Activated CD4-positive, alpha-beta T cell treated with anti-CD3 and anti-CD28 coated beads, Interleukin-2, amount 10 ng/mL, durations not matched to agents 7 days and 5 days (primary cell): ENCODE measurements at regions not wholly inside any gene's neighbourhood (a gene's known extent, or its start where the extent isn't known, plus 50 kb on each side); places are given as distances from the start of the nearest gene placed in this dataset.
"Not testable (repeated sequence)": the region's sequence is repeated elsewhere in the genome, so short reads cannot be mapped to it uniquely, and the experiment has no call there.

Source experiments
- CTCF ChIA-PET: fragments of 350-600 bp; sonication (Branson Sonifier 250); formaldehyde crosslinking; loops from one replicate; lab custom pipeline; 2021; ENCODE audit warnings: antibody characterized with exemption; lab: Charles Lee
- POLR2A ChIA-PET: fragments of 350-600 bp; sonication (Branson Sonifier 250); formaldehyde crosslinking; loops from one replicate; lab custom pipeline; 2021; ENCODE audit warnings: antibody characterized with exemption; lab: Charles Lee
- DNase-seq: peaks from one replicate; pipeline ENCODE4 v3.0.0-alpha.2; 2020
- H3K27ac Mint-ChIP-seq: one replicate; pipeline ENCODE4 v1.8.0; 2021; ENCODE audit warnings: mild to moderate bottlenecking, moderate library complexity, mixed read lengths
- H3K27me3 Mint-ChIP-seq: one replicate; pipeline ENCODE4 v1.8.0; 2021; ENCODE audit warnings: mixed read lengths
- H3K36me3 Mint-ChIP-seq: one replicate; pipeline ENCODE4 v1.8.0; 2021; ENCODE audit warnings: low read depth, mixed read lengths
- H3K4me1 Mint-ChIP-seq: one replicate; pipeline ENCODE4 v1.8.0; 2021; ENCODE audit warnings: mixed read lengths
- H3K4me3 Mint-ChIP-seq: one replicate; pipeline ENCODE4 v1.8.0; 2021; ENCODE audit warnings: mild to moderate bottlenecking, moderate library complexity, mixed read lengths
- H3K9me3 Mint-ChIP-seq: one replicate; pipeline ENCODE4 v1.8.0; 2021; ENCODE audit warnings: mixed read lengths

DNA sequence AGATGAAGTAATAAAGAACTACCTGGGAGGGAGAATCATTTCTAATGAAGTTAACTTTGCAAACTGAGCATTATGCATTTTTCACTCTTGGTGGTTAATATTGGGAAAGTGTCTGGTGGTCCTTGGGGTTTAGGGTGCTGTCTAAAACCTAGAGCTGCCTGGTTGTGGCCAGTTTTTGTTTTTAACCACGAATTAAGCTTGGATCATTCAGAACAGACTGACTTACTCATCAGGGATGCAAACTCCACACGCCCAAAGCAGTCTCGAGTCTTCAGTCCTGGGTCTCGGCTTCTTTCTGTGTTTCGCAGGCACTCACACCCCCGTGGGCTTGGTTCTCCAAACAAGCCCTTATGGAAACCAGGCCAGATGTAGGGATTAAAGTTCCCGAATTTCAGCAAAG is 113.8 kb upstream of the PLGLB2 start:
- H3K36me3 Mint-ChIP-seq, H3K9me3 Mint-ChIP-seq, CTCF ChIA-PET, H3K4me1 Mint-ChIP-seq, H3K4me3 Mint-ChIP-seq, DNase-seq, POLR2A ChIA-PET, H3K27ac Mint-ChIP-seq, H3K27me3 Mint-ChIP-seq: not testable (repeated sequence)

DNA sequence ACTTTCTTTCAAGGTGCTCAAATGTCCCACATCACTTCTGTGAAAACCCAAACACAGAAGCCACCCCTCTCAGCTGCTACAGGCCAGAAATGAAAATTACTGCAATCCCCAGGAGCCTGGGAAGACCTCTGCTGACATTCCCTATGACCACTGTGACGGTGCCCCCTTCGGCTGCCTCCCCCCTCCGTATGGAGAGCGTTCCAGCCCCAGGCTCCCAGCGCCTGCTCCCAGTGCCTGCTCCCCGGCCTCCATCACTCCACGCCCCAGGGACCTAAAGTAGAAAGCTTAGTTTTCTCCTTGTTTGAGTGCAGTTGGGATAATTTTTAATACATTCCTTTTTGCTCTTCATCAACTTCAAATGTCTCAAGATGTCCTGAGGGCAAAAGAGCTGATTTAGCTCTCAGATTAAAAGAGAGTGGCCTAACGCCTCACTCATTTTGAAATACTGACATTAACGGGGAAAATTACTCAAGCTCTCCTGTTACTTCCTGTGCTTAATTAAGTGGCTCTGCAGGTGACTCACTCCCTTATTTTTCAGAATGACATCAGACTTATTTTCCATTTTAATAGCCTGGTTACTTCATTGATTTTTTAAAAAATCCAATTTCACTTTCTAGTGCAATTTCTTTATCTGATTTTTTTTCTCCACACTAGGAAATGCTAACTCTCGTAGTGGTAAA is 112.8 kb upstream of the PLGLB2 start:
- H3K4me3 Mint-ChIP-seq, DNase-seq, H3K36me3 Mint-ChIP-seq, CTCF ChIA-PET, H3K4me1 Mint-ChIP-seq, H3K27ac Mint-ChIP-seq, H3K9me3 Mint-ChIP-seq, POLR2A ChIA-PET, H3K27me3 Mint-ChIP-seq: not testable (repeated sequence)

DNA sequence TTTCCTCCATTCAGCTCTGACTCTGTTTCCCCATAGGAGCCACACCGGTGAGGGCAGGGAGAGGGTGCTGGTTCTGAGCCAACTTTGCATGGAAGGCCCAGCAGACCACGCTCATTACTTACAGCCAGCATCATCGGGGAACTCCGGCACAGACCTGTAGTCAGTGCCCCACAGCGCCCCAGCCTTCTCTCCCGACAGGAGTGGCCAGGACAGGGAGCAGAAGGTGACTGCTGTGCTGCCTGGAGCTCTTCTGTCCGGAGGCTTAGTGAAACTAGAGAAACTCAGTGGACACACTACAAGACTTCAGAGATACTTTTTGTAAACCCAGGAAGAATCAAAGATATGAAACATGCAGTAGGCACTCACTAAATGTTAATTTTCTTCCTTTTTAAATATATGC is 111.6 kb upstream of the PLGLB2 start:
- H3K27me3 Mint-ChIP-seq, H3K4me1 Mint-ChIP-seq, H3K4me3 Mint-ChIP-seq, DNase-seq, H3K9me3 Mint-ChIP-seq, POLR2A ChIA-PET, H3K27ac Mint-ChIP-seq, H3K36me3 Mint-ChIP-seq, CTCF ChIA-PET: not testable (repeated sequence)

DNA sequence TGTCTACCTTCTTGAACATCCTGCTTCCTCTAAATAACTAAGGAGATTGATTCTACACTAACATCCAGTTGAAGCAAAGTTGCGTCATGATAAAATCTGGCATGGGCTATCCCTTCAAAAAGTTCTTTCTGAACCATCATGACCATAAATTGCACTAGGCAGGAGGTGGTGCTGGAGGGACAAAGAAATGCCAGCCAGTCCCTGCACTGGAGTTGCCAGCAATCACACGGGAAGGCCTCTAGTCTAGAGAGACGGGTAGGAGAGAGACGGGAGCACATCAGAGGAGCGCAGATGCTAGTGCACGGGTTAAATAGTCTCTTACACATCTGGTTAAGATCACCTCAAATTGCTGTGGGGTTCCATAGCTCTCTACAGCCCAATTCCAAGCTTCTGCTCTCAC is 111.2 kb upstream of the PLGLB2 start:
- DNase-seq, H3K27ac Mint-ChIP-seq, POLR2A ChIA-PET, H3K4me1 Mint-ChIP-seq, CTCF ChIA-PET, H3K4me3 Mint-ChIP-seq, H3K27me3 Mint-ChIP-seq, H3K36me3 Mint-ChIP-seq, H3K9me3 Mint-ChIP-seq: not testable (repeated sequence)

DNA sequence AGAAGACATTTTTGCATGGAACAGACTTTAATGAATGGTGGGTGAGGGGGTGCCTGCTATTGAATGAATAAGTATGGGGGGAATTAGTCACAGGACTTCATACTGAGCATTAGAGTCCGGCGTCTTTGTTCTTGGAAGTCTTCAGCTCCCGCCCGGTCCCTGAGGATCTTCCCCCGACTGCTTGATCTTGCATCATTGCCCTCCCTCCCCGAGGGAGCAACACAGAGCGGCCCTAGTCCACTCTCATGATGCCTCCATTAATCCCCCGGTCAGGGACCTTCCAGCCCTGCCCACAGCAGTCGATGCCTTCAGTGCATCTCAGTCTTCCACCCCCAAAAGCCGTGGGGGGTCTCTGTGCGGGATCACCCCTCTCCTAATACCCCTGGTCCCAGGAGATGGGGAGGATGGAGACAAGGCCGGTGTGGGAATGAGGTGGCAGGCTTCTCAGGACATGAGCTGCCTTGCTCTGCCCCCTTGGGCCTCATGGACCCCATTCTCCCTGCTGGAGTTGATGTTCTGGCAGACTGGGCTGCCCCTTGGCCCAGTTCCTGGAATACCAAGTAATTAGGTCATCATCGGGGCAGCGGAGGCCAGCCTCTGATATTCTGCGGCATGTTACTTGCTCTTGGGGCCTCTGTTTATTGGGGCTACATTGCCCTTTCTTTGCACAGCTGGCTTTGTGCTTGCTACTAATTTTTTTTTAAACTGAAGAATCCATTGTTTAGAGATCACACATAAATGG is 110.5 kb upstream of the PLGLB2 start:
- CTCF ChIA-PET, H3K4me3 Mint-ChIP-seq, H3K9me3 Mint-ChIP-seq, H3K27ac Mint-ChIP-seq, H3K36me3 Mint-ChIP-seq, POLR2A ChIA-PET, DNase-seq, H3K27me3 Mint-ChIP-seq, H3K4me1 Mint-ChIP-seq: not testable (repeated sequence)

DNA sequence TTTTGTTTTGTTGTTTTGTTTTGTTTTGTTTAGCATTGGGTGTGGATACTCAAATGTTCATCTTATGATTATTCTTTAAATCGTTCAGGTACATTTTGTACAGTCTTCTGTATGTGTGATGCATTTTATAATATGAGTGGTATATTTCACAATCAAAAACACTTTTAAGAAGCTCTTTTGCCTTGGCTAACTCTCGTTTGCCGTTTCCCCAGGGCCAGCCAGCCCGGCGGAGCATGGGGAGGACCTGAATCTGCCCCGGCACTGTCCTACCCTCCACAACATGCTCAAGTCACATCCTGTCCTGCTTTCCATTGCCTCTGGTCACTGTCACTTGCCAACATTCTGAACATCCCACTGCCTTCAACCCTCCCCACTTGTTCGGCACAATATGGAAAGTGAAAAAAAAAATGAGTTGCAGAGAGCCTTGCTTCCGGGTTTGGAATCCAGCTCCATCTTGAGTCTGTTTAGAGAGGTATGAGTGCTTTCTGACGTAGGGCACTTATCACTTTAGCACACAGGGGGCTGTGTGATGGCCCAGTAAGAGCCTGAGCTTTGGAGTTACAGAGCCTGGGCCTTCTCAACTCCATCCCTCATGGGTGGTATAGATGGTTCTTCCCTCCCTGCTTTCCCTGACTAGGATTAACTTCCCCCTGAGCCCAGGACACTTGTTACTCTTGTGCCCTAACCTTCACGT is 109.6 kb upstream of the PLGLB2 start:
- H3K4me3 Mint-ChIP-seq, H3K27me3 Mint-ChIP-seq, POLR2A ChIA-PET, H3K36me3 Mint-ChIP-seq, CTCF ChIA-PET, H3K4me1 Mint-ChIP-seq, DNase-seq, H3K9me3 Mint-ChIP-seq, H3K27ac Mint-ChIP-seq: not testable (repeated sequence)

DNA sequence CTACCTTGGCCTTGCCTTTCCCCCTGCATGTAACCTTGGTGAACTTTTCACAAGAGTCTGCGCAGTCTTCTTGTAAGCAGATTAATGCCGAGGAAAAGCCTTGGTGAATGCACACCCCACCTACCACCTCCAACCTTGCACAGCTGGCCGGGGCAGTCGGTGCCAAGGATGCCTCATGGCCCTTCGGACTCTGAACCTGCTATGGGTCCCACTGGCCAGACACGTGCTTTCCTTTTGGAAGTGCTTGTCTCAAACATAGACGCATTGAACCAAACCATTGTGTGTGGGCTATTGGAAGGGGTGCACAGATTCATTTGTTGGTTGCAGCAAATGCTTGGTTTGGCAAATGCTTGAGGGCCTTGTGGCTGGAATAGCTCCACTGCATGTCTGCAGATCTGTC is 109.0 kb upstream of the PLGLB2 start:
- CTCF ChIA-PET, DNase-seq, H3K9me3 Mint-ChIP-seq, H3K36me3 Mint-ChIP-seq, H3K27me3 Mint-ChIP-seq, POLR2A ChIA-PET, H3K4me3 Mint-ChIP-seq, H3K27ac Mint-ChIP-seq, H3K4me1 Mint-ChIP-seq: not testable (repeated sequence)

DNA sequence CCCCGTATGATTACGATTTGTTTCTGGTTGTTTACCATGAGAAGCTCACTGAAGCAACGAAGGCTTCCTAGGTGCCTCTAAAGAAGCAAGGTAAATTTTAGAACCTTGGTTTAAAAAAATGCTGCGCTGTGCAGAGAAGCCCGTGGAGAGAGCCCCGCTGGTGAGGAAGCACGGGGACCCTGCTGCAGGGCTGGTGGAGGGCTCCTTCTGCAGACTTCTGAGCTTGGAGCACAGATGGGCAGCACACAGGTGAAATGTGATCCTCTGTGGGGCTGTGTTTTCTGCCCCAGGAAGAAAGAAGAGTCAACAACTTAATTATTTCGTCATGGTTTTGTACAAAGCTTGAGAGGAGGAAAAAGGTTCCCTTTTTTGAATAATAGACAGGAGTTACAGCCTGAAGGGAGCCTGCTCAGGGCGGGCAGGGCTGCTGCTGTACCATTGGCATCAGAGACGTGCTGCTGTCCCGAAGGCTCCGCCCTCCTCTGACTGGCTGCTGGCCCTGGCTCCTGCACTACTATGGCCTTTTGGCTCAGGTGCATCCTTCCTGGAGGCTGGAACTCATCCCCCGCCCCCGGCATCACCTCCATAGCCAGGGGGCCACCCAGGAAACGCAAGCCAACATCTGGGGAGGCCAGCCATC is 108.0 kb upstream of the PLGLB2 start:
- H3K36me3 Mint-ChIP-seq, H3K27me3 Mint-ChIP-seq, H3K9me3 Mint-ChIP-seq, CTCF ChIA-PET, H3K4me1 Mint-ChIP-seq, POLR2A ChIA-PET, H3K4me3 Mint-ChIP-seq, H3K27ac Mint-ChIP-seq, DNase-seq: not testable (repeated sequence)

DNA sequence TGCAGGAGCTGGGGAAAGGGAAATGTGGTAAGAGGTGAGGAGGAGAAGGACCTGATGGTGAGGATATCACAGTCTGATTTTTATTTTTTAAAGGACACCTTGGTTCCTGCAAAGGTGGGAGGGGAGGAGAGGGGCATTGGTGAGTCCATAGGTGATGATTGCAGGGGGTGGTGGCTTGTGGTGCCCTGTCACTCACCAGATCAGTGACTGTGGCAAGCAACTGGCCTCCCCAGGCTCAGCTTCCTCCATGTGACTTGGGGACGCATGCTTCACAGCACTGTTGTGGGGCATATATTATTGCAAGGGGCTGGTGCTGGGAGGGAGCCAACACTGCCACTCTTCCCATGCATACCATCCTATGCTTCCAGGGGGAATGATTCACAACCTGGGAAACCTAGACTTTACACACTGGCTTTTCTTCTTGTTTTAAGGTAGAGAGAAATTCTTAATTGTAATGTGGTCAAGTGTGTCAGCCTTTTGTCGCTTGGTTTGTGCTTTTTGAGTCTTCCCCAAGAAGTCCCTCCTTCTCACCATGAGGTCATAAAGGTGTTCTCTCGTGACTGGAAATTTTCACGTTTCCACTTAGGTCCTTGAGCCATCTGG is 106.8 kb upstream of the PLGLB2 start:
- H3K36me3 Mint-ChIP-seq, H3K27me3 Mint-ChIP-seq, POLR2A ChIA-PET, CTCF ChIA-PET, H3K4me3 Mint-ChIP-seq, H3K4me1 Mint-ChIP-seq, DNase-seq, H3K27ac Mint-ChIP-seq, H3K9me3 Mint-ChIP-seq: not testable (repeated sequence)

DNA sequence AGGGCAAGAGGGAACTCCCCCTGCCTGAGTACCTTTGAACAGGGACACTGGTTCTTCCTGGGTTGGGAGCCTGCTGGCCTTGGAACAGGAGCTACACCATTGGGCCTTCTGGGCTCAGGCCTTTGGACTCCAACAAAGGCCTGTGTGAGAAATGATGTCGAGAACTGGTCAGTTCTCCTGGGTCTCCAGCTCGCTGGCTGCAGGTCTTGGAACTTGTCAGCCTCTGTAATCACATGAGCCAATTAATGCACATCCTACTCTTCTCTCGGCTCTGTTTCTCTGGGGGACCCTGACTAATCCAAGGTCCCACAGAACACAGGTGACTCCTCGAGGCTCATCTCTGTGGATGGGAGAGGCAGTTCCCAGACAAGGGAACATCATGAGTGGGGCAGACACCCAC is 104.7 kb upstream of the PLGLB2 start:
- DNase-seq, CTCF ChIA-PET, H3K36me3 Mint-ChIP-seq, POLR2A ChIA-PET, H3K27ac Mint-ChIP-seq, H3K4me3 Mint-ChIP-seq, H3K4me1 Mint-ChIP-seq, H3K9me3 Mint-ChIP-seq, H3K27me3 Mint-ChIP-seq: not testable (repeated sequence)

DNA sequence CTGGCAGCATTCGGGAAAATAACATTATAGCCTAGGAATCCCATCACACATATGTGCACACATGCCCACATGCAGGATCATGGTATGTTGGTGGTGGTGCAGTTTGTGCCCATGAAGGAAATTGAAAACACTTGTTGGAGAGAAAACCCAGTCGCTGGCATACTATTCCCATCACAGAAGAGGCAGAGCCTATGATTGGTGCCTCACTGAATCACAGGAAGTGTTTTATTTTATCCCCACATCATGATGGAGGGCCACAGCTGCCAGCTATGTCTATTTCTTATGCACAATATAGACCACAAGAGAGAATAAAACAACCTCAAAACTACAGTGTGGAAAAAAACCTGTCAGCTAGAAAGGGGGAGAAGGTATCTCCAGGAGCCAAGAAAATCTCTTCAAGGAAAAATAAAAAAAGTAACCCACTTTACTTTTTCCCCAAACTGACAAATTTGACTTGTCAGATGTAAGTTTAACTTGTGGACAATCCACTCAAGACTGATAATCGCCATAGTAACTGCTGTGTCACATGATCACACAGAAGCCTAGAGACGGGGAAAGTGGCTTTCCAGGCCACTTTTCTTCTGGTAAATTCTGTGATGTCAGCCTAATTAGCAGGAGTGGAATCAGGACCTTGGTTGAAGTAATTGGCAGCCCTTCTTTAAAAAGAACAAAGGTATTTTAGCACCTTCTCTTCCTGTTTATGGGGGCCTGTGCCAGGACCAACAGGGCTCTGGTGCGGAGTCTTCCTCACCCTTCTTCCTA is 100.0 kb upstream of the PLGLB2 start:
- CTCF ChIA-PET, H3K9me3 Mint-ChIP-seq, H3K4me1 Mint-ChIP-seq, DNase-seq, H3K4me3 Mint-ChIP-seq, H3K27ac Mint-ChIP-seq, POLR2A ChIA-PET, H3K27me3 Mint-ChIP-seq, H3K36me3 Mint-ChIP-seq: not testable (repeated sequence)

DNA sequence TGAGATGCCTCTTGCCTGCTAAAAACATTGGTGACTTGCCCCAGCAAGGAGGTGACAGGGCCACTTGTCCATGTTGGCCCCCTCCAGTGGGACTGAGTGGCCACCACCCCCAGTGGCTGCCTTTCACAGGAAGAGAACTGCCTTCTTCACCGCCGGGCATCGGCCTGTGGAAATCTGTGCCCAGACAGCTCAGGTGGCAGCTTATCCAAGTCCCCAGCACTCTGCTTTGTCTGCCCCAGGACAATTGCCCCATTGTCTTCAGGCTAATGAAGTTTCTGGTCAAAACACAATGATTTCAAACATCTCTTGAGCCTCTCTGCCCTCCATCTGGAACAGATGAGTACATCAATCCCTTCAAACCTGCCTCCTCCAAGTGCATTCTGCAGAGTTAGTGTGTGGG is 99.1 kb upstream of the PLGLB2 start:
- H3K36me3 Mint-ChIP-seq, H3K4me1 Mint-ChIP-seq, DNase-seq, CTCF ChIA-PET, H3K27me3 Mint-ChIP-seq, H3K27ac Mint-ChIP-seq, H3K4me3 Mint-ChIP-seq, POLR2A ChIA-PET, H3K9me3 Mint-ChIP-seq: not testable (repeated sequence)
